Brain microvascular endothelial cell (primary cell): ENCODE measurements at regions not wholly inside any gene's neighbourhood (a gene's known extent, or its start where the extent isn't known, plus 50 kb on each side); places are given as distances from the start of the nearest gene placed in this dataset.

Experiments
- DNase-seq: peaks from one replicate; pipeline ENCODE4 v3.0.0-alpha.2; 2020
- H3K27ac ChIP-seq: fragments of 250-450 bp; sonication (Bioruptor Pico); 2 replicates; pipeline ENCODE4 v1.5.1; 2020; ENCODE audit warnings: mild to moderate bottlenecking, moderate library complexity
- H3K27me3 ChIP-seq: fragments of 250-450 bp; sonication (Bioruptor Pico); replicated peaks from 2 replicates; pipeline ENCODE4 v1.5.1; 2020; ENCODE audit warnings: mild to moderate bottlenecking
- H3K36me3 ChIP-seq: fragments of 250-450 bp; sonication (Bioruptor Pico); replicated peaks from 2 replicates; pipeline ENCODE4 v1.5.1; 2020; ENCODE audit warnings: mild to moderate bottlenecking
- H3K4me3 ChIP-seq: 2 replicates; pipeline ENCODE4 v1.5.1; 2011; ENCODE audit warnings: low read depth, mild to moderate bottlenecking, control low read depth, low read length, moderate library complexity
- CTCF ChIP-seq: IDR thresholded peaks from 2 replicates; pipeline ENCODE4 v1.5.1; 2011; ENCODE audit warnings: low read depth, mild to moderate bottlenecking, moderate library complexity, low read length, control low read depth, inconsistent platforms; ENCODE audit errors: missing control alignments
- in situ Hi-C: cut with HindIII; loops from 2 replicates; pipeline ENCODE4 v1.10.0; 2017; ENCODE audit warnings: low sequenced_read_pairs, low pct_ligation_motif_present

- TF ChIP-seq CTCF, result no peak
- Histone ChIP-seq H3K27me3 (no peaks in the 10 kb centered on the region), H3K4me3 (no peak overlapping the region), H3K36me3 (no peaks in the 10 kb centered on the region), H3K27ac (no peak overlapping the region)
- DNase-seq, result no peak
- in situ Hi-C loops, result no loop called here
Measured at GRCh38 chr1:81412954-81413353, 387.8 kb upstream of the ADGRL2 start.

GRCh38 chr1:81410941-81411340 lies 389.8 kb upstream of the ADGRL2 start:
- Histone ChIP-seq H3K27me3 (no peaks in the 10 kb centered on the region), H3K36me3 (no peaks in the 10 kb centered on the region), H3K27ac (no peak overlapping the region), H3K4me3 (no peak overlapping the region)
- in situ Hi-C loops, result no loop called here
- no peak for DNase-seq
- no peak for TF ChIP-seq CTCF

GRCh38 chr1:81410351-81410750 lies 390.4 kb upstream of the ADGRL2 start:
- in situ Hi-C loops, result no loop called here
- Histone ChIP-seq H3K36me3 (no peaks in the 10 kb centered on the region), H3K27ac (no peak overlapping the region), H3K4me3 (no peak overlapping the region), H3K27me3 (no peaks in the 10 kb centered on the region)
- no peak for TF ChIP-seq CTCF
- no peak for DNase-seq

GRCh38 chr1:81409780-81410274 lies 390.9 kb upstream of the ADGRL2 start:
- no peaks in the 10 kb centered on the region for H3K36me3 ChIP-seq
- DNase-seq, result no peak
- in situ Hi-C loops, result no loop called here
- H3K4me3 ChIP-seq, result no peak overlapping the region
- TF ChIP-seq CTCF, result no peak
- no peaks in the 10 kb centered on the region for H3K27me3 ChIP-seq
- H3K27ac ChIP-seq, result no peak overlapping the region

- TF ChIP-seq CTCF, result no peak
- Histone ChIP-seq H3K4me3 (no peak overlapping the region), H3K27ac (no peak overlapping the region), H3K36me3 (no peaks in the 10 kb centered on the region), H3K27me3 (no peaks in the 10 kb centered on the region)
- in situ Hi-C loops, result no loop called here
- DNase-seq, result no peak
Measured at GRCh38 chr1:81409262-81409661, 391.5 kb upstream of the ADGRL2 start.

GRCh38 chr1:81408419-81408818 lies 392.3 kb upstream of the ADGRL2 start:
- Histone ChIP-seq H3K4me3 (no peak overlapping the region), H3K36me3 (no peaks in the 10 kb centered on the region), H3K27ac (no peak overlapping the region), H3K27me3 (no peaks in the 10 kb centered on the region)
- DNase-seq, result no peak
- no peak for TF ChIP-seq CTCF
- in situ Hi-C loops, result no loop called here
